Adrenal gland (tissue), 9 donors: ENCODE measurements at regions not wholly inside any gene's neighbourhood (a gene's known extent, or its start where the extent isn't known, plus 50 kb on each side); places are given as distances from the start of the nearest gene placed in this dataset.

Source experiments
- DNase-seq, 7 donors: peaks; one replicate each; pipeline ENCODE4 v3.0.0-alpha.2; 2019 to 2020
- H3K27ac ChIP-seq, 5 donors: fragments of 200-600 bp; sonication (generic) in 4 of 5; 1 replicate in 3 of 5; 2 replicates in 2 of 5; pipeline versions ENCODE4 v1.5.1 to v1.8.0; 2016 to 2020; ENCODE audit warnings: mild to moderate bottlenecking in 1 of 5
- H3K27me3 ChIP-seq: fragments of 200-600 bp; 2 replicates; pipeline ENCODE4 v1.8.0; 2021
- H3K36me3 ChIP-seq, 2 donors: fragments of 200-600 bp; replicated peaks in 1 of 2; 1 replicate in 1 of 2; 2 replicates in 1 of 2; pipeline versions ENCODE4 v1.5.1 to v1.8.0; 2018 to 2022
- H3K4me1 ChIP-seq, 2 donors: fragments of 200-600 bp; replicated peaks in 1 of 2; 1 replicate in 1 of 2; 2 replicates in 1 of 2; pipeline versions ENCODE4 v1.5.1 to v1.8.0; 2018 to 2021
- H3K4me3 ChIP-seq, 4 donors: fragments of 200-600 bp; sonication (generic) in 3 of 4; one replicate each; pipeline ENCODE4 v1.5.1; 2016 to 2018
- H3K9me3 ChIP-seq, 3 donors: fragments of 200-600 bp; sonication (generic) in 1 of 3; replicated peaks in 1 of 3; 1 replicate in 2 of 3; 2 replicates in 1 of 3; pipeline versions ENCODE4 v1.5.1 to v1.8.0; 2016 to 2021
- CTCF ChIP-seq, 6 experiments: fragments of 450-650 bp in 4 of 6; fragments of 200-600 bp in 2 of 6; sonication (generic) in 1 of 6; IDR thresholded peaks; 1 replicate in 5 of 6; 2 replicates in 1 of 6; pipeline versions ENCODE4 v1.5.1 to v1.8.0; 2016 to 2021; ENCODE audit warnings: antibody characterized with exemption in 6 of 6, mild to moderate bottlenecking in 2 of 6, moderate library complexity in 1 of 6
- POLR2A ChIP-seq, 2 donors: fragments of 450-650 bp; IDR thresholded peaks; one replicate each; pipeline ENCODE4 v1.6.1; 2017; ENCODE audit warnings: antibody characterized with exemption in 2 of 2, mild to moderate bottlenecking in 2 of 2, moderate library complexity in 1 of 2
- WGBS, 4 donors: extraction: QIAGEN DNeasy Blood & Tissue Kit in 2 of 4; methylation state at CpG; one replicate each; pipeline versions ENCODE4 v1.1.5 to v1.1.7; 2013 to 2017; 5-methylcytosine and 5-hydroxymethylcytosine counted together
- intact Hi-C, 2 donors: fragments of 100-400 bp; cut with DNase I; formaldehyde crosslinking; loops; one replicate each; pipeline versions ENCODE4 v1.14.1 to v1.15.0; 2022 to 2023
- donor health status: healthy with polysubstance abuse.
- donor health status: Bipolar disorder and iron deficiency.
- donor health status: DM: yes; HTN: yes; CAD: no.
- donor health status: DM: no; HTN: no; CAD: no.
- donor health status: DM: no; HTN: no; CAD: no.

GRCh38 chrX:122582975-122583305 is 601.1 kb upstream of the GRIA3 start:
- intact Hi-C loops: no loop called here
- TF ChIP-seq POLR2A (IDR thresholded peaks at IDR 0.05): no peak
- TF ChIP-seq CTCF (IDR thresholded peaks at IDR 0.05): no peak
- DNase-seq: no peak

GRCh38 chrX:122583551-122583950 is 600.5 kb upstream of the GRIA3 start:
- intact Hi-C loops: no loop called here
- WGBS, 4 donors: 39 to 61% (median 58%) methylated on average over 3 of the region's 3 CpGs
- no peak for DNase-seq

More at GRCh38 chrX:122582975-122583305, 601.1 kb upstream of the GRIA3 start:
- no peaks in the 10 kb centered on the region for H3K36me3 ChIP-seq
- no peaks in the 10 kb centered on the region for H3K27me3 ChIP-seq
- no peaks in the 10 kb centered on the region for H3K4me1 ChIP-seq
- no peak overlapping the region for H3K4me3 ChIP-seq
- no peak overlapping the region for H3K27ac ChIP-seq
- no peaks in the 10 kb centered on the region for H3K9me3 ChIP-seq

GRCh38 chrX:122584981-122585380 is 599.1 kb upstream of the GRIA3 start:
- no peak for TF ChIP-seq POLR2A (IDR thresholded peaks at IDR 0.05)
- no peak for TF ChIP-seq CTCF (IDR thresholded peaks at IDR 0.05)
- Histone ChIP-seq H3K36me3 (no peaks in the 10 kb centered on the region), H3K27ac (no peak overlapping the region), H3K27me3 (no peaks in the 10 kb centered on the region), H3K4me1 (no peaks in the 10 kb centered on the region), H3K9me3 (no peaks in the 10 kb centered on the region), H3K4me3 (no peak overlapping the region)
- no peak for DNase-seq
- intact Hi-C loops: no loop called here
- 41 to 71% (median 44%) methylated on average over 2 of the region's 2 CpGs for WGBS, 4 donors

More at GRCh38 chrX:122583551-122583950, 600.5 kb upstream of the GRIA3 start:
- H3K4me3 ChIP-seq: no peak overlapping the region
- H3K36me3 ChIP-seq: no peaks in the 10 kb centered on the region
- TF ChIP-seq CTCF (IDR thresholded peaks at IDR 0.05) (no peak), POLR2A (IDR thresholded peaks at IDR 0.05) (no peak)
- H3K27ac ChIP-seq: no peak overlapping the region
- no peaks in the 10 kb centered on the region for H3K9me3 ChIP-seq
- H3K4me1 ChIP-seq: no peaks in the 10 kb centered on the region
- no peaks in the 10 kb centered on the region for H3K27me3 ChIP-seq

GRCh38 chrX:122586831-122587230 is 597.2 kb upstream of the GRIA3 start:
- Histone ChIP-seq H3K27me3 (no peaks in the 10 kb centered on the region), H3K36me3 (no peaks in the 10 kb centered on the region), H3K4me3 (no peak overlapping the region), H3K27ac (no peak overlapping the region), H3K4me1 (no peaks in the 10 kb centered on the region), H3K9me3 (no peaks in the 10 kb centered on the region)
- DNase-seq: no peak
- TF ChIP-seq POLR2A (IDR thresholded peaks at IDR 0.05) (no peak), CTCF (IDR thresholded peaks at IDR 0.05) (no peak)
- WGBS, 4 donors: 64 to 95% (median 73%) methylated on average over 1 of the region's 1 CpG
- intact Hi-C loops: no loop called here
